Endodermal cell (in vitro differentiated cells): ENCODE measurements at regions not wholly inside any gene's neighbourhood (a gene's known extent, or its start where the extent isn't known, plus 50 kb on each side); places are given as distances from the start of the nearest gene placed in this dataset.

ENCODE experiments used
- DNase-seq: peaks from one replicate; pipeline ENCODE4 v3.0.0-alpha.2; 2017
- H3K27ac ChIP-seq: 2 replicates; pipeline ENCODE4 v1.5.1; 2013; ENCODE audit warnings: mild to moderate bottlenecking, low read depth, low read length, moderate library complexity
- H3K27me3 ChIP-seq: 2 replicates; pipeline ENCODE4 v1.6.1; 2013; ENCODE audit warnings: mild to moderate bottlenecking, low read length, moderate library complexity; ENCODE audit not compliant: insufficient read depth, control insufficient read depth, poor library complexity, severe bottlenecking
- H3K36me3 ChIP-seq: 2 replicates; pipeline ENCODE4 v1.7.0; 2013; ENCODE audit warnings: mild to moderate bottlenecking, low read length, moderate library complexity; ENCODE audit not compliant: control insufficient read depth, insufficient read depth
- H3K4me1 ChIP-seq: one replicate; pipeline ENCODE4 v1.7.0; 2013; ENCODE audit warnings: low read length; ENCODE audit not compliant: control insufficient read depth, insufficient read depth
- H3K4me3 ChIP-seq: 2 replicates; pipeline ENCODE4 v1.5.1; 2013; ENCODE audit warnings: mild to moderate bottlenecking, low read length, moderate library complexity
- H3K9ac ChIP-seq: 2 replicates; pipeline ENCODE4 v1.6.1; 2013; ENCODE audit warnings: mild to moderate bottlenecking, low read length, moderate library complexity; ENCODE audit not compliant: poor library complexity, severe bottlenecking; ENCODE audit errors: extremely low read depth
- H3K9me3 ChIP-seq: 2 replicates; pipeline ENCODE4 v1.6.1; 2013; ENCODE audit warnings: mild to moderate bottlenecking, low read length, moderate library complexity; ENCODE audit not compliant: control insufficient read depth
- H3K27ac Mint-ChIP-seq: 2 replicates; pipeline ENCODE4 v1.8.0; 2020; ENCODE audit warnings: mixed read lengths
- H3K27me3 Mint-ChIP-seq: 2 replicates; pipeline ENCODE4 v1.8.0; 2021; ENCODE audit warnings: mild to moderate bottlenecking, mixed read lengths; ENCODE audit not compliant: insufficient read depth
- H3K36me3 Mint-ChIP-seq: 2 replicates; pipeline ENCODE4 v1.8.0; 2020; ENCODE audit warnings: low read depth, mixed read lengths
- H3K4me1 Mint-ChIP-seq: 2 replicates; pipeline ENCODE4 v1.8.0; 2020; ENCODE audit warnings: mixed read lengths
- H3K4me3 Mint-ChIP-seq: 2 replicates; pipeline ENCODE4 v1.8.0; 2020; ENCODE audit warnings: mild to moderate bottlenecking, moderate library complexity, mixed read lengths
- H3K9me3 Mint-ChIP-seq: 2 replicates; pipeline ENCODE4 v1.8.0; 2020; ENCODE audit warnings: mild to moderate bottlenecking, mixed read lengths
- WGBS, 2 experiments: methylation state at CpG; one replicate each; pipeline versions ENCODE4 v1.1.5 to v1.1.7; 2013; ENCODE audit warnings: missing lambda C conversion rate in 2 of 2, mixed read lengths in 1 of 2; ENCODE audit not compliant: insufficient coverage in 1 of 2, insufficient read length in 1 of 2; 5-methylcytosine and 5-hydroxymethylcytosine counted together
- TF ChIP-seq, protein P1 (sequence below): fragments of 200-600 bp; sonication (generic); conservative IDR thresholded peaks from 2 replicates; pipeline ENCODE4 v1.5.0; 2021; ENCODE audit warnings: antibody characterized with exemption, mild to moderate bottlenecking

DNA sequence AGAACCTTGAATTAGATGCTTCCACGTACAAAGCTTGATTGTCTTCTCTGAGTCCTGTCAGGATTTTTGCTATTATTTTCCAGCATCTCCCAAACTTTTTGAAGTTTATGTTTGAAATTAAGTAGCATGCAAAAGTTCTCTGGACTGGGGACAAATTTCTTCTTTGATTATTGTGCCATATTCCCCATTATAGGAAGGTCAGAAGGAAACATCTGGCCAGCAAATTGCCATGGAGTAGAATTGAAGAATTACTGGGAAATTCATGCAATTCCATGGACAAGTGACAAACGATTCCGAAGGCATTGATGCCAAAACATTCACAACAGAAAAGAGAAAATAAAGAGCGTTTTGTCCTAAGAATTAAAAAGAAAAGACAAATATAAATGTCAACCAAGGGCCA, 737.2 kb downstream of the CDH11 start:
- H3K27ac Mint-ChIP-seq: no peak overlapping the region
- WGBS, 2 experiments: 92 to 100% methylated on average over 3 to 4 of the region's 4 CpGs

DNA sequence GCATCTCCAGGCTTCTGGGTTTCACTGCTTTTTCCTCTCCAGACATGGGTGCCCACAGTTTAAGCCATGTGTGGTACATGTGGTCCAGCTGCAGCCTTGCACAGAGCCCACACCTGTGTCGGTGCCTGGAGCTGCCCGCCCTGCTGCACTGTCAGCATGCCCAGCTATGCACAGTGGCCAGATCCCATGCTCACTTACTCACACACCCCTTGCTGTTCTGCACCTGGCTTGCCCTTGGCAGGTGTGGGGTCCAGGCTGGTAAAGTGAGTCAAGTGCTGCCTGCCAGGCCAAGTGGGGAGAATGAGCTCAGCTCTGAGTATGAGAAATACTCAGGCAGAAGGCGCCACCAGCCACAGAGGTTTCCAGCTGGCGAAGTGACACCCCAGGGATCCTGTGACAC, 739.9 kb downstream of the CDH11 start:
- Mint-ChIP-seq H3K36me3 (no peaks in the 10 kb centered on the region), H3K9me3 (no peaks in the 10 kb centered on the region)

More for the DNA sequence above, 737.2 kb downstream of the CDH11 start:
- Mint-ChIP-seq H3K4me3 (no peak overlapping the region), H3K27me3 (no peaks in the 10 kb centered on the region), H3K9me3 (no peaks in the 10 kb centered on the region), H3K4me1 (no peaks in the 10 kb centered on the region), H3K36me3 (no peaks in the 10 kb centered on the region)
- TF ChIP-seq, protein P1, sequence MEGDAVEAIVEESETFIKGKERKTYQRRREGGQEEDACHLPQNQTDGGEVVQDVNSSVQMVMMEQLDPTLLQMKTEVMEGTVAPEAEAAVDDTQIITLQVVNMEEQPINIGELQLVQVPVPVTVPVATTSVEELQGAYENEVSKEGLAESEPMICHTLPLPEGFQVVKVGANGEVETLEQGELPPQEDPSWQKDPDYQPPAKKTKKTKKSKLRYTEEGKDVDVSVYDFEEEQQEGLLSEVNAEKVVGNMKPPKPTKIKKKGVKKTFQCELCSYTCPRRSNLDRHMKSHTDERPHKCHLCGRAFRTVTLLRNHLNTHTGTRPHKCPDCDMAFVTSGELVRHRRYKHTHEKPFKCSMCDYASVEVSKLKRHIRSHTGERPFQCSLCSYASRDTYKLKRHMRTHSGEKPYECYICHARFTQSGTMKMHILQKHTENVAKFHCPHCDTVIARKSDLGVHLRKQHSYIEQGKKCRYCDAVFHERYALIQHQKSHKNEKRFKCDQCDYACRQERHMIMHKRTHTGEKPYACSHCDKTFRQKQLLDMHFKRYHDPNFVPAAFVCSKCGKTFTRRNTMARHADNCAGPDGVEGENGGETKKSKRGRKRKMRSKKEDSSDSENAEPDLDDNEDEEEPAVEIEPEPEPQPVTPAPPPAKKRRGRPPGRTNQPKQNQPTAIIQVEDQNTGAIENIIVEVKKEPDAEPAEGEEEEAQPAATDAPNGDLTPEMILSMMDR: no peak
- DNase-seq: no peak
- no peaks in the 10 kb centered on the region for H3K9me3 ChIP-seq
- H3K9ac ChIP-seq: no peak overlapping the region
- no peaks in the 10 kb centered on the region for H3K27me3 ChIP-seq
- no peaks in the 10 kb centered on the region for H3K4me1 ChIP-seq
- no peak overlapping the region for H3K4me3 ChIP-seq
- no peaks in the 10 kb centered on the region for H3K36me3 ChIP-seq
- H3K27ac ChIP-seq: no peak overlapping the region

DNA sequence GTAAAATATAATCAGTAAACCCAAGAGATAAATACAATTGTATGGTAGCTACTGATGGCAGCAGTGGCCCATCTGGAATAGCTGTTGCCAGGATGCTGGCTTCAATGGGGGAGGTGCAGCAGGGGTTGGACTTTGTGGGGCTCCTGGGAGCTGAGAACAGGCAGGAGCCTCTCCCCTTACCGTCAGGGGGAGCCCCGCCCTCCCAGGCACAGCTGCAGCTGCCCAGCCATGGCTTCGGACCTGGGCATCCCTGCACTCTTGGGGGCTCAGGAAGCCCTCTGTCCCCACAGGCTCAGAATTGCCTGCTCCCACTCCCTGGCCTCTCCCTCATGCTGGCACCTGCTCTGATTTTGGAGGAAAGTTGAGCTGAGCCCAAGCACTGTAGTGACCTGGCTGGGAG, 741.1 kb downstream of the CDH11 start:
- Histone ChIP-seq H3K4me1 (no peaks in the 10 kb centered on the region), H3K27ac (no peak overlapping the region), H3K9ac (no peak overlapping the region), H3K4me3 (no peak overlapping the region), H3K9me3 (no peaks in the 10 kb centered on the region), H3K27me3 (no peaks in the 10 kb centered on the region), H3K36me3 (no peaks in the 10 kb centered on the region)
- H3K9me3 Mint-ChIP-seq: no peaks in the 10 kb centered on the region
- TF ChIP-seq, protein P1: no peak
- H3K36me3 Mint-ChIP-seq: no peaks in the 10 kb centered on the region
- no peak for DNase-seq
- H3K4me1 Mint-ChIP-seq: no peaks in the 10 kb centered on the region
- WGBS, 2 experiments: 58% methylated on average over 3 of the region's 3 CpGs; no CpG with 5 or more reads in 1 of the 2 experiments
- H3K27ac Mint-ChIP-seq: no peak overlapping the region
- H3K4me3 Mint-ChIP-seq: no peak overlapping the region
- H3K27me3 Mint-ChIP-seq: no peaks in the 10 kb centered on the region

More for the DNA sequence above, 739.9 kb downstream of the CDH11 start:
- H3K36me3 ChIP-seq: no peaks in the 10 kb centered on the region
- H3K27me3 ChIP-seq: no peaks in the 10 kb centered on the region
- WGBS, 2 experiments: 84 to 94% methylated on average over 3 to 4 of the region's 4 CpGs
- no peak for DNase-seq
- no peaks in the 10 kb centered on the region for H3K4me1 ChIP-seq
- no peak overlapping the region for H3K27ac ChIP-seq
- no peaks in the 10 kb centered on the region for H3K27me3 Mint-ChIP-seq
- no peaks in the 10 kb centered on the region for H3K9me3 ChIP-seq
- TF ChIP-seq, protein P1: no peak
- H3K4me3 ChIP-seq: no peak overlapping the region
- H3K4me3 Mint-ChIP-seq: no peak overlapping the region
- no peaks in the 10 kb centered on the region for H3K4me1 Mint-ChIP-seq
- no peak overlapping the region for H3K9ac ChIP-seq
- H3K27ac Mint-ChIP-seq: no peak overlapping the region
